ENCODE measurements at regions not wholly inside any gene's neighbourhood (a gene's known extent, or its start where the extent isn't known, plus 50 kb on each side); places are given as distances from the start of the nearest gene placed in this dataset.
"Not testable (repeated sequence)": the region's sequence is repeated elsewhere in the genome, so short reads cannot be mapped to it uniquely, and the experiment has no call there.

- H3K4me3 ChIP-seq (ENCODE audit: low read depth, low read length) = no peak overlapping the region
- no peaks in the 10 kb centered on the region for H3K9me3 ChIP-seq (ENCODE audit: control insufficient read depth, low read length)
- H3K27me3 ChIP-seq (ENCODE audit: control insufficient read depth, insufficient read depth, low read length) = no peaks in the 10 kb centered on the region
- H3K4me1 ChIP-seq = no peaks in the 10 kb centered on the region
- TF ChIP-seq, protein P1, sequence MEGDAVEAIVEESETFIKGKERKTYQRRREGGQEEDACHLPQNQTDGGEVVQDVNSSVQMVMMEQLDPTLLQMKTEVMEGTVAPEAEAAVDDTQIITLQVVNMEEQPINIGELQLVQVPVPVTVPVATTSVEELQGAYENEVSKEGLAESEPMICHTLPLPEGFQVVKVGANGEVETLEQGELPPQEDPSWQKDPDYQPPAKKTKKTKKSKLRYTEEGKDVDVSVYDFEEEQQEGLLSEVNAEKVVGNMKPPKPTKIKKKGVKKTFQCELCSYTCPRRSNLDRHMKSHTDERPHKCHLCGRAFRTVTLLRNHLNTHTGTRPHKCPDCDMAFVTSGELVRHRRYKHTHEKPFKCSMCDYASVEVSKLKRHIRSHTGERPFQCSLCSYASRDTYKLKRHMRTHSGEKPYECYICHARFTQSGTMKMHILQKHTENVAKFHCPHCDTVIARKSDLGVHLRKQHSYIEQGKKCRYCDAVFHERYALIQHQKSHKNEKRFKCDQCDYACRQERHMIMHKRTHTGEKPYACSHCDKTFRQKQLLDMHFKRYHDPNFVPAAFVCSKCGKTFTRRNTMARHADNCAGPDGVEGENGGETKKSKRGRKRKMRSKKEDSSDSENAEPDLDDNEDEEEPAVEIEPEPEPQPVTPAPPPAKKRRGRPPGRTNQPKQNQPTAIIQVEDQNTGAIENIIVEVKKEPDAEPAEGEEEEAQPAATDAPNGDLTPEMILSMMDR (IDR thresholded peaks at IDR 0.05) = no peak
- no peak overlapping the region for H3K4me2 ChIP-seq (ENCODE audit: low read length)
- no peak overlapping the region for H2AFZ ChIP-seq
- no peak overlapping the region for H3K27ac ChIP-seq
- H3K9ac ChIP-seq = no peak overlapping the region
- H3K36me3 ChIP-seq (ENCODE audit: control insufficient read depth, insufficient read depth, low read length) = no peaks in the 10 kb centered on the region
- H3K79me2 ChIP-seq = no peaks in the 10 kb centered on the region
These were observed 60.3 kb downstream of the PRR15 start for GRCh38 chr7:29623973-29624372.

GRCh38 chr7:29626730-29627129 is 63.1 kb downstream of the PRR15 start:
- Histone ChIP-seq H3K27me3 (ENCODE audit: control insufficient read depth, insufficient read depth, low read length) (no peaks in the 10 kb centered on the region), H3K4me1 (no peaks in the 10 kb centered on the region), H3K36me3 (ENCODE audit: control insufficient read depth, insufficient read depth, low read length) (no peaks in the 10 kb centered on the region), H3K9ac (no peak overlapping the region), H3K4me2 (ENCODE audit: low read length) (no peak overlapping the region), H3K4me3 (ENCODE audit: low read depth, low read length) (no peak overlapping the region), H3K9me3 (ENCODE audit: control insufficient read depth, low read length) (no peaks in the 10 kb centered on the region), H2AFZ (no peak overlapping the region), H3K27ac (no peak overlapping the region), H3K79me2 (no peaks in the 10 kb centered on the region)
- TF ChIP-seq, protein P1 (IDR thresholded peaks at IDR 0.05) = no peak

DNA sequence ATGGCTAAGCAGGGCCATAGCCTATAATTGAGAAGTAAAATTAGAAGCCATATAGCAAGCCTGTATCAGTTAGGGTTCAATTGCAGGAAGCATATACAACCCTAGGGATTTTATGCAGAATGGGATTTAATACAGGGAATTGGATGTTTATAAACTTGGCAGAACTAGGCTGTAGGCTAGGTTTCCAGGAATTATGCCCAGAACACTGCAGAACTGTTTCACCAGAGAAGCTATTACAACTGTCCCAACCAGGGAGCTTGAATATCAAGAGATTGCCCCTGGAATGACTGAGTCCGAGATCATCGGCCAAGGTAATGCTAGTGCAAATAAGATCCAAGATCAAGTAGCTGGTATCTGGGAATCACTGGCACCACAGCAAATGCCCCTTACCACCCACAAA is 64.0 kb downstream of the PRR15 start:
- TF ChIP-seq, protein P1 (IDR thresholded peaks at IDR 0.05) = no peak
- no peak overlapping the region for H3K27ac ChIP-seq
- no peaks in the 10 kb centered on the region for H3K27me3 ChIP-seq (ENCODE audit: control insufficient read depth, insufficient read depth, low read length)
- no peaks in the 10 kb centered on the region for H3K9me3 ChIP-seq (ENCODE audit: control insufficient read depth, low read length)
- no peaks in the 10 kb centered on the region for H3K36me3 ChIP-seq (ENCODE audit: control insufficient read depth, insufficient read depth, low read length)
- no peak overlapping the region for H3K4me3 ChIP-seq (ENCODE audit: low read depth, low read length)
- H2AFZ ChIP-seq = no peak overlapping the region
- H3K4me1 ChIP-seq = no peaks in the 10 kb centered on the region
- no peak overlapping the region for H3K4me2 ChIP-seq (ENCODE audit: low read length)
- H3K9ac ChIP-seq = no peak overlapping the region
- no peaks in the 10 kb centered on the region for H3K79me2 ChIP-seq

GRCh38 chr7:29629507-29629906 is 65.9 kb downstream of the PRR15 start:
- H3K79me2 ChIP-seq = no peaks in the 10 kb centered on the region
- no peak overlapping the region for H3K27ac ChIP-seq
- TF ChIP-seq, protein P1 (IDR thresholded peaks at IDR 0.05) = no peak
- no peaks in the 10 kb centered on the region for H3K36me3 ChIP-seq (ENCODE audit: control insufficient read depth, insufficient read depth, low read length)
- no peaks in the 10 kb centered on the region for H3K4me1 ChIP-seq
- no peak overlapping the region for H3K9ac ChIP-seq
- H3K27me3 ChIP-seq (ENCODE audit: control insufficient read depth, insufficient read depth, low read length) = no peaks in the 10 kb centered on the region
- H3K4me2 ChIP-seq (ENCODE audit: low read length) = no peak overlapping the region
- H3K4me3 ChIP-seq (ENCODE audit: low read depth, low read length) = no peak overlapping the region
- no peak overlapping the region for H2AFZ ChIP-seq
- no peaks in the 10 kb centered on the region for H3K9me3 ChIP-seq (ENCODE audit: control insufficient read depth, low read length)

- TF ChIP-seq, protein P1 (IDR thresholded peaks at IDR 0.05) = peak; percentile 48
- H2AFZ ChIP-seq; H3K9ac ChIP-seq; H3K79me2 ChIP-seq; H3K9me3 ChIP-seq (ENCODE audit: control insufficient read depth, low read length); H3K27me3 ChIP-seq (ENCODE audit: control insufficient read depth, insufficient read depth, low read length); H3K27ac ChIP-seq; H3K4me2 ChIP-seq (ENCODE audit: low read length); H3K4me1 ChIP-seq; H3K36me3 ChIP-seq (ENCODE audit: control insufficient read depth, insufficient read depth, low read length); H3K4me3 ChIP-seq (ENCODE audit: low read depth, low read length): not testable (repeated sequence)
These were observed 71.7 kb downstream of the PRR15 start for GRCh38 chr7:29635067-29636008.

Data from parathyroid adenoma (tissue), 2 donors.